Stomach (tissue), 4 donors: ENCODE measurements at regions not wholly inside any gene's neighbourhood (a gene's known extent, or its start where the extent isn't known, plus 50 kb on each side); places are given as distances from the start of the nearest gene placed in this dataset.

Source experiments
- CTCF ChIP-seq, 7 experiments: fragments of 450-650 bp in 4 of 7; fragments of 200-600 bp in 3 of 7; sonication (generic) in 3 of 7; IDR thresholded peaks; one replicate each; pipeline ENCODE4 v1.5.1; 2016 to 2019; ENCODE audit warnings: antibody characterized with exemption in 7 of 7, control low read depth in 2 of 7, mild to moderate bottlenecking in 1 of 7
- EP300 ChIP-seq: sonication (generic); formaldehyde crosslinking; IDR thresholded peaks from one replicate; pipeline ENCODE4 v1.6.1; 2017; ENCODE audit warnings: antibody characterized with exemption
- POLR2A ChIP-seq, 4 donors: fragments of 450-650 bp; IDR thresholded peaks; one replicate each; pipeline ENCODE4 v1.6.1; 2016; ENCODE audit warnings: antibody characterized with exemption in 4 of 4, control low read depth in 2 of 4, mild to moderate bottlenecking in 1 of 4, moderate library complexity in 1 of 4

- TF ChIP-seq CTCF (IDR thresholded peaks at IDR 0.05) (no peak), POLR2A (IDR thresholded peaks at IDR 0.05) (no peak), EP300 (no peak)
Measured at GRCh38 chr6:115441651-115442050, 619.0 kb downstream of the FRK start.
